Urinary bladder (tissue), 3 donors: ENCODE measurements at regions not wholly inside any gene's neighbourhood (a gene's known extent, or its start where the extent isn't known, plus 50 kb on each side); places are given as distances from the start of the nearest gene placed in this dataset.

Experiments used
- DNase-seq: peaks from one replicate; pipeline ENCODE4 v3.0.0-alpha.2; 2015; ENCODE audit errors: extremely low spot score
- H3K27ac ChIP-seq: one replicate; pipeline ENCODE4 v1.5.1; 2013; ENCODE audit warnings: low read depth, mild to moderate bottlenecking, moderate library complexity
- H3K36me3 ChIP-seq: one replicate; pipeline ENCODE4 v1.6.1; 2013; ENCODE audit warnings: mild to moderate bottlenecking, moderate library complexity; ENCODE audit not compliant: insufficient read depth
- H3K4me1 ChIP-seq: one replicate; pipeline ENCODE4 v1.6.1; 2013; ENCODE audit warnings: mild to moderate bottlenecking, moderate library complexity; ENCODE audit not compliant: insufficient read depth
- H3K4me3 ChIP-seq: one replicate; pipeline ENCODE4 v1.5.1; 2013; ENCODE audit warnings: low read depth, low read length
- WGBS: extraction: QIAGEN DNeasy Blood & Tissue Kit; methylation state at CpG from one replicate; pipeline ENCODE4 v1.1.7; 2013; 5-methylcytosine and 5-hydroxymethylcytosine counted together
- donor health status: healthy with polysubstance abuse.
- donor health status: healthy.

DNA sequence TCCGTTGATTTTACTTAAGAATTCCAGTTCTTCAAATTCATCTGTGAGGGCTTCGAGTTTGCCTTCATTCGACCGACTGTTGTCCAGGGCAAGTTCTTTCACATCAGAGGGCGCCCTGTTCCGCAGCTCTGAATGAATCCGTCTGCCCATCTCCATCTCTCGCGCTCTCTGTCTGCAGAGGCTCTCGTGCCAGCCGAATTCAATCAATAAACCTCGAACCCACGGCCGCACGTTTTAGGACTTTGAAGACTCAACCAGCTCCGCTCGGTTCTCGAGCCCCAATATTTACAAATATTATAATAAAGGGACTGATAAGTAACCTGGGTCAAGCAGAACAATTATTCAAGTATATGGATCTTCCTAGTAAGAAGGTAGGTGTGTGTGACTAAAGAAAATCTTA, 556.4 kb upstream of the SMIM31 start:
- DNase-seq, result no peak
- 93% methylated on average over 18 of the region's 18 CpGs for WGBS
- Histone ChIP-seq H3K36me3 (no peaks in the 10 kb centered on the region), H3K4me3 (no peak overlapping the region), H3K27ac (no peak overlapping the region), H3K4me1 (no peaks in the 10 kb centered on the region)

DNA sequence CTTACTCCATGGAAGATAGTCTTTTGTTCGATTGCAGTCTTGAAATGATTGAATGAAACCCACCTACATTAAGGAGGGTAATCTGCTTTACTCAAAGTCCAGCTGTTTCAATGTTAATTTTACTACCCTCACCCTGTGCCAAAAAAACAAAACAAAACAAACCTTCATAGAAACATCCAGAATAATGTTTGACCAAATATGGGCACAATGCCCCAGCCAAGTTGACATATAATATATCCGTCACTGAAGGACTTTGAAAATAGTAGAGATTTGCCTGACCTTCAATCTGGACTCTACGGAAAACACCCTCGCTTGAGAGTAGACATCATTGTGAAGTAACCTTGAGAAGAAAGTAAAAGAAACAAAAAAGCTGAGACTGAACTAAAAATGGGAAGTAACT, 550.5 kb upstream of the SMIM31 start:
- Histone ChIP-seq H3K4me3 (no peak overlapping the region), H3K36me3 (no peaks in the 10 kb centered on the region), H3K4me1 (no peaks in the 10 kb centered on the region), H3K27ac (no peak overlapping the region)
- 74% methylated on average over 4 of the region's 4 CpGs for WGBS
- no peak for DNase-seq

DNA sequence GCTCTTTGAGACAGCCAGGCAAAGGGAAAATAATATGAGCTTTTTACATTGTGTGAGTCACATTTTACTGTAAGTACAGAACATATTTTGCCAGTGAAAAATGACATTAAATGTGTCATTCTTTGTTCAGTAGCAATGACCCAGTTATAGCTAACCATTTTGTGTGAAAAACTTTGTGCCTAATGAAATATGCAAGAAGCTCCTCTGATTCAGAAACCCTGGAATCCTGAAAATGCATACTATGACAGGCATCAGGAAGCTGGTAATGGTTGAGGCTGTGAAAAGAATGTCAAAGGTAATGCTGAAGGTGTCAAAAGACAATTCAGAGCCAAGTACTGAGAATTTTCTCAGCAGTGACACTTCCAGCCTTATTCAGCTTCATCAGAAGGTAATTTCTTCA, 549.5 kb upstream of the SMIM31 start:
- Histone ChIP-seq H3K27ac (no peak overlapping the region), H3K4me1 (no peaks in the 10 kb centered on the region), H3K4me3 (no peak overlapping the region), H3K36me3 (no peaks in the 10 kb centered on the region)
- no peak for DNase-seq

GRCh38 chr4:164207460-164207859, 546.5 kb upstream of the SMIM31 start:
- WGBS, result 72% methylated on average over 5 of the region's 5 CpGs

DNA sequence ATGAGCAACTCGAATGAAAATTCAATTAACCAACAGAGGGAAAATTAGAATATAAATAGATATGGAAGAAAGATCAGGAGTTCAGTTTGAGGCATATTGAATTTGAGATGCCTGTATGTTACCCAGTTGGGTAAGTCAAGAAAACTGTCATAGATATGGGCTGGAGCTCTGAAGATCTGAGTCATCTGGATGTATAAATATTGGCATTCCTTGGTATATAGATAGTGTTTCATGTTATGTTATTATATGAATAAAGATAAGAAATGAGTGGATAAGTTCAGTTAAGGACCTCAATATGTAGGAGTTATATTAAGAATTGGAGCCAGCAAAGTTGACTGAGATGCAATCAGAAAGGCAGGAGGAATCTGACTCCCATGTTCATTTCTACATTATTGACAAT, 543.6 kb upstream of the SMIM31 start:
- H3K4me3 ChIP-seq, result no peak overlapping the region
- H3K4me1 ChIP-seq, result no peaks in the 10 kb centered on the region
- H3K36me3 ChIP-seq, result no peaks in the 10 kb centered on the region
- H3K27ac ChIP-seq, result no peak overlapping the region
- no peak for DNase-seq
- WGBS, result 33% methylated on average over 1 of the region's 1 CpG

More at GRCh38 chr4:164207460-164207859, 546.5 kb upstream of the SMIM31 start:
- DNase-seq, result no peak
- Histone ChIP-seq H3K27ac (no peak overlapping the region), H3K4me3 (no peak overlapping the region), H3K36me3 (no peaks in the 10 kb centered on the region), H3K4me1 (no peaks in the 10 kb centered on the region)

GRCh38 chr4:164212134-164212533, 541.8 kb upstream of the SMIM31 start:
- Histone ChIP-seq H3K36me3 (no peaks in the 10 kb centered on the region), H3K4me1 (no peaks in the 10 kb centered on the region), H3K27ac (no peak overlapping the region), H3K4me3 (no peak overlapping the region)
- DNase-seq, result no peak
- WGBS, result 92% methylated on average over 1 of the region's 1 CpG

DNA sequence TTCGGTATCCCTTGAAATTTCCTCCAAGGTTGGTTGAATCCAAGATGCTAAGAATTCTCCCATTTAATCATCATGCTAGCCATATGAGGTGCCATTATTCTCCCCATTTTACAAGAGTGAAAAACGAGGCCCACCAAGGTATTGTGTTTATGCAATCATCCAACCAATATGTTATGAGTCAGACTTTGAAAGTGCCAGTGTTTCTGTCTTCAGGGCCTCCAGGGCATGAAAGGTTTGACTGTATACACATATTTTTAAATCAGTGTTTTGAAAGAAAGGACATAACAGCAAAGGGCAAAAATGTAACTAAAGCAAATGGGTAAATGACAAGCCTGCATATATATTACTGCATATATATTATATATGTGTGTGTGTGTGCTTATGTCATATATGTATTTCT, 541.2 kb upstream of the SMIM31 start:
- no peak overlapping the region for H3K4me3 ChIP-seq
- WGBS, result 60% methylated on average over 2 of the region's 2 CpGs
- H3K4me1 ChIP-seq, result no peaks in the 10 kb centered on the region
- H3K27ac ChIP-seq, result no peak overlapping the region
- no peaks in the 10 kb centered on the region for H3K36me3 ChIP-seq
- DNase-seq, result no peak

GRCh38 chr4:164215113-164215741, 538.7 kb upstream of the SMIM31 start:
- 71% methylated on average over 13 of the region's 13 CpGs for WGBS
- Histone ChIP-seq H3K4me3 (no peak overlapping the region), H3K27ac (no peak overlapping the region), H3K36me3 (no peaks in the 10 kb centered on the region), H3K4me1 (no peaks in the 10 kb centered on the region)
- no peak for DNase-seq

- no peak for DNase-seq
- H3K36me3 ChIP-seq, result no peaks in the 10 kb centered on the region
- WGBS, result 84% methylated on average over 1 of the region's 1 CpG
Measured at GRCh38 chr4:164221631-164222030, 532.3 kb upstream of the SMIM31 start.

DNA sequence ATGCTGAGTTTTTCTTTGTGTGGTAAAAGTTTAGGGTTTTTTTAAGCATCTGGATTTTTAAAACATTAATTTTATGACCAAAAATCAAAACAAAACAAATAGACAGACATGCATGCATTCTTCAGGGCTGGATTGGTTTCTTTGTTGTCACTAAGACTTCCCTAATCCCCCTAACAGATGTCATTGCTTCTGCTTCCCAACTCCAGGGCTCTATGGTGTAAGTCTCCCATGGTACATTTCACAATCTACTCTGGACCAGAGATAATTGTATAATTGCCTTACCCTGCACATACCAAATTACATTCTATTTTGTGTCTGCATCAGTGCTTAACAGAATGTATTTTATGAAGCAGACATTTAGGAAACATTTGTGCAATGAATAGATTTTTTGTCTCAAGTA, 529.1 kb upstream of the SMIM31 start:
- Histone ChIP-seq H3K36me3 (no peaks in the 10 kb centered on the region), H3K27ac (no peak overlapping the region), H3K4me1 (no peaks in the 10 kb centered on the region), H3K4me3 (no peak overlapping the region)
- no peak for DNase-seq

More at GRCh38 chr4:164221631-164222030, 532.3 kb upstream of the SMIM31 start:
- no peak overlapping the region for H3K4me3 ChIP-seq
- H3K4me1 ChIP-seq, result no peaks in the 10 kb centered on the region
- no peak overlapping the region for H3K27ac ChIP-seq

DNA sequence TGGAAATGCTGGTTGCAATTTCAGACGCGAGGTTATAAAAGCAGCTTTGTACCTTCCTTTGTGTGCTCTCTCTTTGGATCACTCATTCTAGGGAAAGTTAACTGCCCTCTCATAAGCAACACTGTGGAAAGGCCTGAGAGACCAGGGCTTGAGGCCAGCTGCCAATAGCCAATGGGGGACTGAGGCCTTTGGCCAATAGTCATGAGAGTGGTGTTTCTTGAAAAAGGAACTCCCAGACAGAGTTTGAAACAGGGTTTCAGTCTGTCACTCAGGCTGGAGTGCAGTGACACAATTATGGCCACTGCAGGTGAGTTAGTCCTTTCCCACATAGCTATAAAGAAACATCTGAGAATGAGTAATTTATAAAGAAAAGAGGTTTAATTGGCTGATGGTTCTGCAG, 524.7 kb upstream of the SMIM31 start:
- H3K4me1 ChIP-seq, result no peaks in the 10 kb centered on the region
- WGBS, result 92% methylated on average over 2 of the region's 2 CpGs
- H3K36me3 ChIP-seq, result no peaks in the 10 kb centered on the region
- H3K4me3 ChIP-seq, result no peak overlapping the region
- H3K27ac ChIP-seq, result no peak overlapping the region
- no peak for DNase-seq

DNA sequence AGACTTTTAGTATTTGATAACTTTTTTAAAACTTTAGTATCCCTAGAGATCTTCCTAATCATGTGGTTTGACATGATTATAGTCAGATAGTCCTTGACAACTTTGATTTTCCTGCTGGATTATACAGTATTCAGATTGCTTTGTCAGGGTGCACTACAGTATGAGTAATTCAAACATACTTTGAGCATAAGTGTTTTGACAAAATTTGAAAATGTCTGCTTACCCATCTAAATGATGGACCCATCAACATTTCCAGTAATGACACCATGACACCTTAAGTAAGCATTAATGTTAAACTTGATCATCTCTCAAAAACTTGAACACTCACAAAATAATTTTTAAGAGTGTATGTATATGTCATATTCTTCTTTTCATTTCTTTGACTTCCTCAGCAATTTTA, 514.5 kb upstream of the SMIM31 start:
- H3K4me1 ChIP-seq, result no peaks in the 10 kb centered on the region
- H3K36me3 ChIP-seq, result no peaks in the 10 kb centered on the region
- no peak overlapping the region for H3K27ac ChIP-seq
- H3K4me3 ChIP-seq, result no peak overlapping the region
- DNase-seq, result no peak

DNA sequence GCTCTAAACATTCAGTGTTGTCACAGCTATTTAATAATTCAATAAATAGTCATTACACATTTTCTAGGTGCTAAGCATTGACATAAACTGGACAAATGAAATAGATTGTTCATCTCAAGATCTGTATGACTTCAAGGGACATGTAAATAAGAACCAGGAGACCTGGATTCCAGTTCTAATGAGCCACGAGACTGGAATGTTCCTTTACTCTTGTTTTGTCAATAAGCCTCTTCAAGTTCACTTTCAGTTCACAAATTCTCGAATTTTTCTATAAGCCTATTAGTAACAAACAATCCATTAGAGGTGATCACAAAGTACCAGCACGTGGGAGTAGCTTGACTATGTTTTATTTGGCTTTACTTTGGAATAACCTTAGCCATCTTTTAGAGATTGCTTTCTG, 514.0 kb upstream of the SMIM31 start:
- no peak overlapping the region for H3K27ac ChIP-seq
- no peaks in the 10 kb centered on the region for H3K4me1 ChIP-seq
- no peaks in the 10 kb centered on the region for H3K36me3 ChIP-seq
- WGBS, result 28% methylated on average over 3 of the region's 3 CpGs
- H3K4me3 ChIP-seq, result no peak overlapping the region
- no peak for DNase-seq

- H3K36me3 ChIP-seq, result no peaks in the 10 kb centered on the region
- H3K4me3 ChIP-seq, result no peak overlapping the region
- no peak for DNase-seq
- H3K27ac ChIP-seq, result no peak overlapping the region
- 44% methylated on average over 7 of the region's 7 CpGs for whole genome bisulfite sequencing
- no peaks in the 10 kb centered on the region for H3K4me1 ChIP-seq
Measured at GRCh38 chr4:164251257-164251656, 502.7 kb upstream of the SMIM31 start.

DNA sequence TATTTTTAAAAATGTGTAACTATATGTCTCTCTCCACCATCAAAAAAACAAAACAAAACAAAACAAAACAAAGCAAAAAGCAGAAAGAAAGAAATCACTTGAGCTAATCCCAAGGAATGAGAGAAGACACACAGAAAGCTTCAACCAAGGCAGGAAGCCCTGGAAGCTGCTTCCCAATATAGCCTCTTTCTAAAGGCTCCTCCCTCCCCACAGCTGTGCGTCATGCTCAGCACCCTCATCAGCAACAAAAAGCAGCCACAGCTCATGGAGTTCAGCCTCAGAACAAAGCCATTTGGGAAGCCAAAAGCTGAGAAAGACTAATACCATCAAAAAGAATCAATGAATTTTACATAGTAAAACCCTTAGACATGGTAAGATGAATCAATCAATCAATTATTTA, 501.6 kb upstream of the SMIM31 start:
- Histone ChIP-seq H3K27ac (no peak overlapping the region), H3K4me3 (no peak overlapping the region), H3K36me3 (no peaks in the 10 kb centered on the region), H3K4me1 (no peaks in the 10 kb centered on the region)
- no peak for DNase-seq
- 28% methylated on average over 1 of the region's 1 CpG for WGBS
